ENCODE measurements at regions not wholly inside any gene's neighbourhood (a gene's known extent, or its start where the extent isn't known, plus 50 kb on each side); places are given as distances from the start of the nearest gene placed in this dataset.
"Not testable (repeated sequence)": the region's sequence is repeated elsewhere in the genome, so short reads cannot be mapped to it uniquely, and the experiment has no call there.

GRCh38 chrX:33968611-33969010 lies 163.5 kb downstream of the FAM47A start:
- H3K4me1 ChIP-seq: no peaks in the 10 kb centered on the region
- no peaks in the 10 kb centered on the region for H3K36me3 ChIP-seq
- intact Hi-C loops (cut with DNase I): no loop called here
- H3K9me3 ChIP-seq: no peaks in the 10 kb centered on the region
- H3K27me3 ChIP-seq: no peaks in the 10 kb centered on the region
- TF ChIP-seq CTCF (IDR thresholded peaks at IDR 0.05): no peak
- no peak overlapping the region for H3K27ac ChIP-seq
- DNase-seq: no peak
- no peak for ATAC-seq
- no peak overlapping the region for H3K4me3 ChIP-seq

- intact Hi-C loops (cut with DNase I): no loop called here
- no peak overlapping the region for H3K4me3 ChIP-seq
- H3K27me3 ChIP-seq: no peaks in the 10 kb centered on the region
- H3K9me3 ChIP-seq: no peaks in the 10 kb centered on the region
- no peak for TF ChIP-seq CTCF (IDR thresholded peaks at IDR 0.05)
- H3K4me1 ChIP-seq: no peaks in the 10 kb centered on the region
- no peak overlapping the region for H3K27ac ChIP-seq
- ATAC-seq (no peak), DNase-seq (no peak)
- H3K36me3 ChIP-seq: no peaks in the 10 kb centered on the region
Observed at GRCh38 chrX:33949300-33949699, 182.8 kb downstream of the FAM47A start.

GRCh38 chrX:33926249-33926648 lies 205.9 kb downstream of the FAM47A start:
- intact Hi-C loops (cut with DNase I); ATAC-seq; H3K36me3 ChIP-seq; DNase-seq; H3K27ac ChIP-seq; H3K9me3 ChIP-seq; H3K27me3 ChIP-seq; H3K4me3 ChIP-seq; H3K4me1 ChIP-seq: not testable (repeated sequence)

GRCh38 chrX:33923262-33923661 lies 208.9 kb downstream of the FAM47A start:
- no peak overlapping the region for H3K4me3 ChIP-seq
- no peak for TF ChIP-seq CTCF (IDR thresholded peaks at IDR 0.05)
- H3K27me3 ChIP-seq: no peaks in the 10 kb centered on the region
- ATAC-seq: no peak
- peaks cover 0 to 5% of the 10 kb centered on the region in 2 donors for H3K9me3 ChIP-seq
- no peak overlapping the region for H3K27ac ChIP-seq
- intact Hi-C loops (cut with DNase I): no loop called here
- no peaks in the 10 kb centered on the region for H3K36me3 ChIP-seq
- no peaks in the 10 kb centered on the region for H3K4me1 ChIP-seq
- no peak for DNase-seq

- intact Hi-C loops (cut with DNase I): no loop called here
- ATAC-seq: no peak
Observed at GRCh38 chrX:33909836-33910235, 222.3 kb downstream of the FAM47A start.

More at GRCh38 chrX:33909836-33910235, 222.3 kb downstream of the FAM47A start:
- Histone ChIP-seq H3K4me1 (no peaks in the 10 kb centered on the region), H3K36me3 (no peaks in the 10 kb centered on the region), H3K27me3 (no peaks in the 10 kb centered on the region), H3K9me3 (no peaks in the 10 kb centered on the region), H3K27ac (no peak overlapping the region), H3K4me3 (no peak overlapping the region)
- DNase-seq: peak in 1 of 4 donors; percentile 6
- TF ChIP-seq CTCF (IDR thresholded peaks at IDR 0.05): no peak
